IMR-90 (cell line): ENCODE measurements at regions not wholly inside any gene's neighbourhood (a gene's known extent, or its start where the extent isn't known, plus 50 kb on each side); places are given as distances from the start of the nearest gene placed in this dataset.

ENCODE experiments used
- ATAC-seq: fragments of 200-7000 bp; cut with Tn5 transposase; 2 replicates; pipeline ENCODE4 v1.9.1; 2020; ENCODE audit warnings: low read depth, mild to moderate bottlenecking, moderate library complexity
- BruUV-seq: library from RNA; stranded (reverse); fragments of 400-500 nt; replicated peaks from 2 replicates; lab custom pipeline; 2021; lab: Mats Ljungman, UMichigan
- CTCF ChIA-PET: fragments of 300-600 bp; formaldehyde crosslinking; extraction: SDS; loops from one replicate; lab custom pipeline; 2021; ENCODE audit warnings: antibody characterized with exemption; lab: Yijun Ruan, JAX
- POLR2A ChIA-PET: fragments of 300-600 bp; sonication (Branson Sonifier 250); formaldehyde crosslinking; loops from one replicate; lab custom pipeline; 2022; ENCODE audit warnings: antibody characterized with exemption; ENCODE audit not compliant: unreplicated experiment; lab: Charles Lee
- DNase-seq: peaks from one replicate; pipeline ENCODE4 v3.0.0; 2013
- H2AFZ ChIP-seq: replicated peaks from 2 replicates; pipeline ENCODE3; 2013; ENCODE audit warnings: low read length, mild to moderate bottlenecking; ENCODE audit not compliant: poor library complexity
- H2AK5ac ChIP-seq: 2 replicates; pipeline ENCODE4 v1.6.1; 2013; ENCODE audit warnings: low read depth, low read length, inconsistent platforms
- H2AK9ac ChIP-seq: replicated peaks from 2 replicates; pipeline ENCODE3; 2013; ENCODE audit warnings: mild to moderate bottlenecking, low read depth, low read length, moderate library complexity; ENCODE audit not compliant: poor library complexity
- H2BK120ac ChIP-seq: 2 replicates; pipeline ENCODE4 v1.6.1; 2013; ENCODE audit warnings: low read depth, low read length, inconsistent platforms
- H2BK15ac ChIP-seq: 3 replicates; pipeline ENCODE4 v1.6.1; 2013; ENCODE audit warnings: low read depth, low read length, inconsistent platforms
- H2BK20ac ChIP-seq: 2 replicates; pipeline ENCODE4 v1.6.1; 2013; ENCODE audit warnings: low read depth, mild to moderate bottlenecking, inconsistent platforms, low read length, moderate library complexity
- H2BK5ac ChIP-seq: 2 replicates; pipeline ENCODE4 v1.6.1; 2013; ENCODE audit warnings: mild to moderate bottlenecking, low read depth, low read length, inconsistent platforms; ENCODE audit not compliant: poor library complexity, severe bottlenecking
- H3K14ac ChIP-seq: replicated peaks from 2 replicates; pipeline ENCODE4 v1.6.1; 2013; ENCODE audit warnings: low read depth, low read length, inconsistent platforms
- H3K18ac ChIP-seq: 2 replicates; pipeline ENCODE4 v1.6.1; 2013; ENCODE audit warnings: low read depth, low read length, control low read depth
- H3K23ac ChIP-seq: 2 replicates; pipeline ENCODE4 v1.6.1; 2013; ENCODE audit warnings: low read depth, low read length, inconsistent platforms
- H3K27ac ChIP-seq: 2 replicates; pipeline ENCODE4 v1.5.1; 2013; ENCODE audit warnings: mild to moderate bottlenecking, control low read depth, low read length; ENCODE audit not compliant: insufficient read depth
- H3K27me3 ChIP-seq: 2 replicates; pipeline ENCODE4 v1.6.1; 2013; ENCODE audit warnings: low read length; ENCODE audit not compliant: control insufficient read depth, insufficient read depth
- H3K36me3 ChIP-seq: 2 replicates; pipeline ENCODE4 v1.6.1; 2013; ENCODE audit warnings: low read length, mixed read lengths; ENCODE audit not compliant: control insufficient read depth, insufficient read depth
- H3K4ac ChIP-seq: 2 replicates; pipeline ENCODE4 v1.6.1; 2013; ENCODE audit warnings: low read depth, low read length, inconsistent platforms
- H3K4me1 ChIP-seq: 2 replicates; pipeline ENCODE4 v1.6.1; 2013; ENCODE audit warnings: low read length, mixed read lengths; ENCODE audit not compliant: control insufficient read depth, insufficient read depth
- H3K4me2 ChIP-seq: 2 replicates; pipeline ENCODE4 v1.6.1; 2013; ENCODE audit warnings: low read depth, mild to moderate bottlenecking, control low read depth, low read length, moderate library complexity
- H3K4me3 ChIP-seq: 2 replicates; pipeline ENCODE4 v1.5.1; 2013; ENCODE audit warnings: low read depth, mild to moderate bottlenecking, control low read depth, low read length, moderate library complexity; ENCODE audit not compliant: insufficient read depth
- H3K56ac ChIP-seq: 2 replicates; pipeline ENCODE4 v1.6.1; 2013; ENCODE audit warnings: low read length, inconsistent platforms; ENCODE audit not compliant: insufficient read depth; ENCODE audit errors: extremely low read depth
- H3K79me1 ChIP-seq, 2 experiments: 2 replicates each; pipeline ENCODE4 v1.6.1; 2013; ENCODE audit warnings: low read length in 2 of 2, inconsistent platforms in 1 of 2, low read depth in 1 of 2
- H3K9ac ChIP-seq: 2 replicates; pipeline ENCODE4 v1.6.1; 2013; ENCODE audit warnings: low read depth, low read length, control low read depth
- H3K9me1 ChIP-seq: 2 replicates; pipeline ENCODE4 v1.6.1; 2013; ENCODE audit warnings: low read length, inconsistent platforms; ENCODE audit not compliant: insufficient read depth
- H3K9me3 ChIP-seq: 2 replicates; pipeline ENCODE4 v1.6.1; 2013; ENCODE audit warnings: low read length; ENCODE audit not compliant: control insufficient read depth, insufficient read depth
- H4K20me1 ChIP-seq: 2 replicates; pipeline ENCODE4 v1.6.1; 2013; ENCODE audit warnings: low read length, inconsistent platforms; ENCODE audit not compliant: insufficient read depth
- H4K5ac ChIP-seq: 2 replicates; pipeline ENCODE4 v1.6.1; 2013; ENCODE audit warnings: mild to moderate bottlenecking, low read depth, low read length, control low read depth
- H4K8ac ChIP-seq, 2 experiments: 2 replicates each; pipeline ENCODE4 v1.6.1; 2013; ENCODE audit warnings: low read depth in 2 of 2, low read length in 2 of 2, control low read depth in 1 of 2, inconsistent platforms in 1 of 2
- H4K91ac ChIP-seq: 2 replicates; pipeline ENCODE4 v1.6.1; 2013; ENCODE audit warnings: low read depth, low read length, inconsistent platforms; ENCODE audit not compliant: insufficient read depth
- CHD1 ChIP-seq: IDR thresholded peaks from 2 replicates; pipeline ENCODE4 v1.6.1; 2012; ENCODE audit warnings: low read depth, low read length, improper control_type of control experiment
- FOS ChIP-seq: fragments of 150-350 bp; IDR thresholded peaks from 2 replicates; pipeline ENCODE4 v1.6.1; 2016; ENCODE audit warnings: low read depth, low read length
- MXI1 ChIP-seq: IDR thresholded peaks from 2 replicates; pipeline ENCODE4 v1.6.1; 2012; ENCODE audit warnings: low read depth, mild to moderate bottlenecking, low read length, moderate library complexity, borderline replicate concordance
- NFE2L2 ChIP-seq: fragments of 150-350 bp; IDR thresholded peaks from 2 replicates; pipeline ENCODE4 v1.6.1; 2016; ENCODE audit warnings: low read depth, mild to moderate bottlenecking, low read length
- WGBS, 2 experiments: methylation state at CpG; one replicate each; pipeline versions ENCODE4 v1.1.5 to v1.1.7; 2013; ENCODE audit warnings: missing lambda C conversion rate in 2 of 2; ENCODE audit not compliant: insufficient read length in 1 of 2; ENCODE audit errors: extremely low coverage in 2 of 2; 5-methylcytosine and 5-hydroxymethylcytosine counted together
- dilution Hi-C: fragments of 300-500 bp; cut with HindIII; formaldehyde crosslinking; loops from one replicate; pipeline ENCODE4 v1.14.3; 2018; ENCODE audit warnings: low sequenced_read_pairs; ENCODE audit not compliant: unreplicated experiment
- in situ Hi-C: fragments of 300-500 bp; cut with MboI; formaldehyde crosslinking; loops from 3 replicates; pipeline ENCODE4 v1.14.3; 2019; ENCODE audit warnings: low sequenced_read_pairs, inconsistent platforms, mixed read lengths
- intact Hi-C: fragments of 100-400 bp; cut with micrococcal nuclease; formaldehyde crosslinking; loops from 2 replicates; pipeline ENCODE4 v1.10.0; 2022

DNA sequence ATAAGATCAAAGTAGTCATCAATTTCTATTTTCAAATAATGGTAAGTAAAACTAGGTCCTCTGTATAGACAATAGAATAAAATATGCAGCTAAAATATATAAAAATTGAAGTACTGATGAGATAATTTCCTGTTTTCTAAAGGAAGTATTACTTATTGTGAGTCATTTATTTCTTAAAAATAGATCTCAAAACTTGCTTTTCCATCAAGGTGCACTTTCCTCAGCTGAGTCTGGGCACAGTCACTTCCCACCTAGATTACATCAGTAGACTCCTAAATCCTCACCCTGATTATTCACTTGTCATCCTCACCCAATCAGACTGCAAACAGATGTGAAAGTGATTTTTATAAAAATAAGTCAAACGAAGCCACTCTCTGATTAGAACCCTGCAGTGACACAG, 211.5 kb downstream of the POM121L12 start:
- Histone ChIP-seq H3K18ac (no peak overlapping the region), H2BK5ac (no peak overlapping the region), H3K27me3 (no peaks in the 10 kb centered on the region), H3K56ac (no peak overlapping the region), H2AK9ac (no peak overlapping the region), H3K9ac (no peak overlapping the region), H4K91ac (no peak overlapping the region), H4K8ac (no peak overlapping the region), H3K4me2 (no peak overlapping the region), H4K20me1 (no peaks in the 10 kb centered on the region), H3K4me1 (no peaks in the 10 kb centered on the region), H3K9me1 (no peaks in the 10 kb centered on the region), H3K9me3 (peaks cover 5% of the 10 kb centered on the region), H3K4ac (no peak overlapping the region), H4K5ac (no peak overlapping the region), H2AK5ac (no peak overlapping the region), H3K36me3 (no peaks in the 10 kb centered on the region), H3K4me3 (no peak overlapping the region), H3K14ac (no peak overlapping the region), H2BK15ac (no peak overlapping the region), H2BK20ac (no peak overlapping the region), H3K27ac (no peak overlapping the region), H2AFZ (no peak overlapping the region), H3K79me1 (no peaks in the 10 kb centered on the region), H2BK120ac (no peak overlapping the region), H3K23ac (no peak overlapping the region)
- no CpG with 5 or more reads among the region's 1 CpG for WGBS, 2 experiments
- BruUV-seq = no TSS peak
- DNase-seq (no peak), ATAC-seq (no peak)
- dilution Hi-C loops (no loop called here), in situ Hi-C loops (no loop called here), intact Hi-C loops (no loop called here)
- CTCF ChIA-PET = no interaction called here
- TF ChIP-seq NFE2L2 = no peak
- TF ChIP-seq CHD1 = no peak
- no peak for TF ChIP-seq FOS
- TF ChIP-seq MXI1 = no peak
- POLR2A ChIA-PET = no interaction called here
